GM23248 (cell line): ENCODE measurements at regions not wholly inside any gene's neighbourhood (a gene's known extent, or its start where the extent isn't known, plus 50 kb on each side); places are given as distances from the start of the nearest gene placed in this dataset.

Source experiments
- DNase-seq: peaks from one replicate; pipeline ENCODE4 v3.0.0-alpha.2; 2015
- H2AFZ ChIP-seq: fragments of 200-600 bp; sonication (generic); 2 replicates; pipeline ENCODE4 v1.6.1; 2016; ENCODE audit warnings: antibody characterized with exemption
- H3F3A ChIP-seq: fragments of 200-600 bp; sonication (generic); 2 replicates; pipeline ENCODE4 v1.6.1; 2016; ENCODE audit warnings: mild to moderate bottlenecking, antibody characterized with exemption, mixed run types; ENCODE audit not compliant: insufficient read depth
- H3K27ac ChIP-seq: fragments of 200-600 bp; sonication (generic); 2 replicates; pipeline ENCODE4 v1.5.1; 2016; ENCODE audit warnings: mild to moderate bottlenecking
- H3K27me3 ChIP-seq: fragments of 200-600 bp; sonication (generic); replicated peaks from 2 replicates; pipeline ENCODE4 v1.6.1; 2016; ENCODE audit warnings: mild to moderate bottlenecking; ENCODE audit not compliant: insufficient read depth
- H3K36me3 ChIP-seq: fragments of 200-600 bp; sonication (generic); 2 replicates; pipeline ENCODE4 v1.6.1; 2016; ENCODE audit warnings: low read depth, mild to moderate bottlenecking
- H3K4me1 ChIP-seq: fragments of 200-600 bp; sonication (generic); 2 replicates; pipeline ENCODE4 v1.6.1; 2016; ENCODE audit warnings: mild to moderate bottlenecking; ENCODE audit not compliant: insufficient read depth
- H3K4me2 ChIP-seq: fragments of 200-600 bp; sonication (generic); one replicate; pipeline ENCODE4 v1.6.1; 2016; ENCODE audit warnings: mild to moderate bottlenecking; ENCODE audit not compliant: unreplicated experiment
- H3K4me3 ChIP-seq: fragments of 200-600 bp; sonication (generic); 2 replicates; pipeline ENCODE4 v1.5.1; 2016; ENCODE audit warnings: mild to moderate bottlenecking
- H3K79me2 ChIP-seq: fragments of 200-600 bp; sonication (generic); 2 replicates; pipeline ENCODE4 v1.6.1; 2016; ENCODE audit warnings: mild to moderate bottlenecking; ENCODE audit not compliant: insufficient read depth
- H3K9ac ChIP-seq: fragments of 200-600 bp; sonication (generic); 2 replicates; pipeline ENCODE4 v1.6.1; 2016; ENCODE audit warnings: mild to moderate bottlenecking
- H3K9me2 ChIP-seq: fragments of 200-600 bp; sonication (generic); 2 replicates; pipeline ENCODE4 v1.6.1; 2016; ENCODE audit warnings: mixed run types, mild to moderate bottlenecking, moderate library complexity; ENCODE audit not compliant: insufficient read depth
- H3K9me3 ChIP-seq: fragments of 200-600 bp; sonication (generic); one replicate; pipeline ENCODE4 v1.6.1; 2017; ENCODE audit warnings: low read depth
- H4K20me1 ChIP-seq: fragments of 200-600 bp; sonication (generic); 2 replicates; pipeline ENCODE4 v1.6.0; 2016; ENCODE audit not compliant: insufficient read depth
- EZH2 ChIP-seq: fragments of 200-600 bp; sonication (generic); IDR thresholded peaks from 2 replicates; pipeline ENCODE4 v1.6.1; 2018; ENCODE audit warnings: antibody characterized with exemption, mild to moderate bottlenecking; ENCODE audit not compliant: insufficient read depth, poor library complexity, severe bottlenecking
- EZH2phosphoT487 ChIP-seq: fragments of 200-600 bp; sonication (generic); IDR thresholded peaks from 2 replicates; pipeline ENCODE4 v1.6.1; 2018; ENCODE audit warnings: antibody characterized with exemption, moderate library complexity, mild to moderate bottlenecking, low read depth; ENCODE audit not compliant: insufficient read depth
- WGBS, 2 experiments: methylation state at CpG; one replicate each; pipeline ENCODE4 v1.1.6; 2015 to 2017; ENCODE audit warnings: low lambda C conversion rate in 2 of 2, low coverage in 1 of 2; ENCODE audit errors: missing lambda C conversion rate in 2 of 2; 5-methylcytosine and 5-hydroxymethylcytosine counted together
- in situ Hi-C: fragments of 300-500 bp; cut with MboI; formaldehyde crosslinking; loops from 2 replicates; pipeline ENCODE4 v1.15.0; 2020

DNA sequence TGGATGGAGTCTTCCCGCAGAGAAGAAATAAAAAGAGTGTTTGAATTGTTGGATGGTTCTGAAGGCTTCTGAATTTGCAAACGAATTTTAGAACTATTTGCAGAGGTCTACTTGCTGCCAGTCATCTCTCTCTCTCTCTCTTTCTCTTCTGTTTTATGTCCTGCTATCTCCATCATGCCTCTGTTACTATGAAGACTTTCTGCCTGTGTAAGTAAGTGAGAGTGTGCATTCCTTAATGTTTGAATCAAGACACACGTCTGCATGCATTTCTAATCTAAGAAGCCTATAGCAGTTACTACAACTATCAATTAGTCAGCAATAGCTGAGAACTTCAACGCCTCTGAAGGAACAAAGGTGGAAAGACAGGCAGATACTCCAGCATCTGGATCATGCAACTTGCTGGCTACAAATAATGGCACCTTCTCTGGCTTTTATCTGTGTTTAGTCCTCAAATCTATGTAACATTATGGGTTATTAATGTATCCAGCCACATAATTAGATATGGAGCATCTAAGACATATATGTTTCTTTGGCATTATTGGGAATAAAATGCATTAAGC is 191.5 kb upstream of the BLID start:
- H3F3A ChIP-seq: no peaks in the 10 kb centered on the region; the same call in 1 of the 2 replicates
- H3K4me2 ChIP-seq: no peak overlapping the region
- H3K9me2 ChIP-seq: no peaks in the 10 kb centered on the region
- no peak for DNase-seq
- H3K9ac ChIP-seq: no peak overlapping the region
- H3K79me2 ChIP-seq: peaks cover 51% of the 10 kb centered on the region
- in situ Hi-C loops: no loop called here
- H3K27ac ChIP-seq: no peak overlapping the region
- TF ChIP-seq EZH2 (no peak), EZH2phosphoT487 (no peak)
- H3K4me1 ChIP-seq: peaks cover 19% of the 10 kb centered on the region
- no peaks in the 10 kb centered on the region for H3K27me3 ChIP-seq
- no peaks in the 10 kb centered on the region; the same call in 1 of the 2 replicates for H4K20me1 ChIP-seq
- H3K36me3 ChIP-seq: no peaks in the 10 kb centered on the region
- no peak overlapping the region for H3K4me3 ChIP-seq
- WGBS, 2 experiments: 46 to 50% methylated on average over 4 of the region's 4 CpGs
- H2AFZ ChIP-seq: no peak overlapping the region
- no peaks in the 10 kb centered on the region for H3K9me3 ChIP-seq

DNA sequence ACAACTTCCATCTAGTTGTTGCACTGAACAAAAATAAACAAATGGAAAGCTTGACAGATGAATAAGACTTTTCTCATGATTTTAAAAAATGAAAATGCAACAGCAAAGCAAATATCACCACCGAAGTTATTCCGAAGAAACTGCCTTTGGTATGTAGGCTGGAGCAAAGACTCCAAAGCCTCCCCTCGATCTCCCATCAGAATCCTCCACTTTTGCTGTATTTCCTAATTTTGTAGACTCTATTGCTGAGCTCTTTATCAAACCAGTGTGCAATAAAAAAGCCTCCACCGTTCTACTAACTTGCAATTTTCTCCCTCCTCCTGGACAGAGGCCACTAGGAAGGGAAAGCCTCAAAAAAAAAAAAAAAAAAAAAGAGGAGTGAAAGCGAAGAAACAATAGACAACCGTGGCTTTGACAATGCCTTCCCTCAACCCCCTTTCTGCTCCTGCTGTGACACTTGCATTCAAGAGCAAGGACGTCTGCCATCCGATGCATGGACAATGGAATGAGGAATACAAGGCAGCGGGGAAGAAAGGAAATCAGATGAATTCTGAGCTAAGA is 190.9 kb upstream of the BLID start:
- WGBS, 2 experiments: 39 to 46% methylated on average over 9 of the region's 9 CpGs
- Histone ChIP-seq H3K9ac (0 out of 2 replicates have a peak overlapping the region, but pooled peaks have one; percentile 6), H3F3A (no peaks in the 10 kb centered on the region; the same call in 1 of the 2 replicates), H3K4me2 (peak overlapping the region; percentile 48), H3K27me3 (no peaks in the 10 kb centered on the region), H3K9me2 (no peaks in the 10 kb centered on the region), H4K20me1 (no peaks in the 10 kb centered on the region; the same call in 1 of the 2 replicates), H3K79me2 (peaks cover 56% of the 10 kb centered on the region), H2AFZ (peak overlapping the region; percentile 9; the same call in 1 of the 2 replicates), H3K9me3 (no peaks in the 10 kb centered on the region), H3K4me3 (peak overlapping the region; percentile 28; the same call in 1 of the 2 replicates), H3K36me3 (no peaks in the 10 kb centered on the region), H3K27ac (no peak overlapping the region), H3K4me1 (peaks cover 19% of the 10 kb centered on the region)
- in situ Hi-C loops: no loop called here
- no peak for DNase-seq
- no peak for TF ChIP-seq EZH2
- TF ChIP-seq EZH2phosphoT487: no peak

DNA sequence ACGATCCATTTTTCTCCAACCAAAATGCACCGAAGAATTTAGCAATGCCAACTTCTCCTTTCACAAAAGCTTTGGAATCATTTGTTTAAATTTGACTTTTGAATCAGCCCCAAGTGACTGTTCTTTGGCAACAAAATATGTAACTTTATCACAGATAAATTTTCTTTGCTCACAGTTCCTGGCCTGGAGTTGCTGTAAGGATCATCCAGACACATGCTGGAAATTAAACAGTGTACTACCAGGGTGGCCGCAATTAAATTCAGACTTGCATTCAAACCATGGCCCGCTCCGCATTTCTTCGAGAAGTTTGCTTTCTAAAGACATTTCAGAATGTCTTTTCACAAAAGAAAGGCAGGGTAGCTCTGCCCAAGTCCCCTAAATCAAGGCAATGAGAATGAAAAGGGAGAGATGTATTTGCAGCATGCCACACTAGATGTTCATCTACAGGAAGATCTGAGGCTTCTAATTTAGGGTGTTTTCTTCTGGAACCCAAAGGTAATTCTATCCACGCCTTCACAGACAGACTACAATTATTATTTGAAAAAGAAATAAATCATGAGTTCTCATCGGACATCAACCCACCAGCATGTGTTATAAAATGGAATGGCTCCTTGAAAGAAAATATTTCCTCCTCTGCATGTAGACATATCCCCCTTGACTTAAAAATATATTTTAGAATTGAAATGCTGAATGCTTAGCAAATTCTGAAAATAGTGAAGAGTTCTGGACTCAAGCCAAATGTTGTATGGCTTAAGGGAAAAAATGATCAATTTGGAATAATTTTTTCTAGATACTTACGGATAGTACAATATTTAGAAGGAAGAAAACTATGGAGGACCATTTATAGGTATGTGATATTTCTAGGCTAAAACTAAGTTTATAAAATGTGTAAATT is 189.7 kb upstream of the BLID start:
- Histone ChIP-seq H3K4me1 (peaks cover 19% of the 10 kb centered on the region), H3K36me3 (no peaks in the 10 kb centered on the region), H3K4me3 (no peak overlapping the region), H3K79me2 (peaks cover 54% of the 10 kb centered on the region), H3K4me2 (no peak overlapping the region), H4K20me1 (no peaks in the 10 kb centered on the region; the same call in 1 of the 2 replicates), H3K27me3 (no peaks in the 10 kb centered on the region), H2AFZ (no peak overlapping the region), H3K27ac (no peak overlapping the region), H3K9me2 (no peaks in the 10 kb centered on the region), H3K9me3 (no peaks in the 10 kb centered on the region), H3F3A (no peaks in the 10 kb centered on the region; the same call in 1 of the 2 replicates), H3K9ac (no peak overlapping the region)
- no peak for TF ChIP-seq EZH2phosphoT487
- no peak for TF ChIP-seq EZH2
- no peak for DNase-seq
- 52 to 57% methylated on average over 9 of the region's 9 CpGs for WGBS, 2 experiments
- in situ Hi-C loops: no loop called here

DNA sequence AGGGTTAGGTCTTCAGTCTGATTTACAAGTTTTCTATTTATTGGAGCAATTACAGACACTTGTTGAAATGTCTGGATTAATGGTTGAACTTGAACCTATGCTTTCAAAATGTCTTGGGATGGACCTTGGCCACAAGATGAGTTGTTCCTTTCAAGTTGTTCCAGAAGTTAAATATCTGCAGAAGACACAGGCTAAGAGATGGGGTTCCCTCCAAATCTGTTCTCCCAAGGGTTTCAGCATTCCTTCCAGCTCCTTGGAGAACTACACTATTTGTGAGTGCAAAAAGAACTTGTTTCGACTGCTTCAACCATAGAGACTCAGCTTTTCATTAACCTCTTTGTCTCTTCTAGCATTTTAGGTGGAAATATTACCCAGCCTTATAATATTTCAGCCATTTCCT is 189.0 kb upstream of the BLID start:
- Histone ChIP-seq H3K9ac (no peak overlapping the region), H3K4me1 (peaks cover 19% of the 10 kb centered on the region), H3K27ac (no peak overlapping the region), H3K79me2 (peaks cover 54% of the 10 kb centered on the region), H2AFZ (no peak overlapping the region), H3K36me3 (no peaks in the 10 kb centered on the region), H3K4me2 (no peak overlapping the region), H3K27me3 (no peaks in the 10 kb centered on the region), H3K9me2 (no peaks in the 10 kb centered on the region), H3K4me3 (no peak overlapping the region), H3F3A (no peaks in the 10 kb centered on the region), H3K9me3 (no peaks in the 10 kb centered on the region), H4K20me1 (no peaks in the 10 kb centered on the region; the same call in 1 of the 2 replicates)
- 40 to 48% methylated on average over 1 of the region's 1 CpG for WGBS, 2 experiments
- DNase-seq: no peak
- TF ChIP-seq EZH2: no peak
- TF ChIP-seq EZH2phosphoT487: no peak
- in situ Hi-C loops: no loop called here
